ENCODE measurements at regions not wholly inside any gene's neighbourhood (a gene's known extent, or its start where the extent isn't known, plus 50 kb on each side); places are given as distances from the start of the nearest gene placed in this dataset.

- no peak for TF ChIP-seq POLR2AphosphoS5 (IDR thresholded peaks at IDR 0.05; ENCODE audit: borderline replicate concordance, low read depth, low read length)
- no peak for TF ChIP-seq EZH2 (IDR thresholded peaks at IDR 0.05)
- no peak for TF ChIP-seq FOXP2 (optimal IDR thresholded peaks at IDR 0.05; ENCODE audit: control extremely low read depth, extremely low read length, insufficient read depth)
These were observed 356.4 kb upstream of the EDIL3 start for GRCh38 chr5:84741056-84741455.
